ENCODE measurements at regions not wholly inside any gene's neighbourhood (a gene's known extent, or its start where the extent isn't known, plus 50 kb on each side); places are given as distances from the start of the nearest gene placed in this dataset.

GRCh38 chr5:105506692-105507277 lies 1944.2 kb upstream of the NUDT12 start:
- TF ChIP-seq CTCF (optimal IDR thresholded peaks at IDR 0.05 in 1 of 3, IDR thresholded peaks at IDR 0.05 in 1 of 3, conservative IDR thresholded peaks at IDR 0.05 in 1 of 3; ENCODE audit: extremely low read depth in 1 of 3, insufficient read depth in 2 of 3, low read length in 3 of 3) (peak in 2 of 3 experiments; percentile 17 to 37), EZH2 (IDR thresholded peaks at IDR 0.05; ENCODE audit: low read length) (no peak)
